BLaER1 treated with 17β-estradiol and CSF1 and Interleukin-3, amounts not matched to agents 10 nM and 100 nM (cell line): ENCODE measurements at regions not wholly inside any gene's neighbourhood (a gene's known extent, or its start where the extent isn't known, plus 50 kb on each side); places are given as distances from the start of the nearest gene placed in this dataset.

Experiments used
- H3K27ac ChIP-seq, 11 experiments: shearing (Covaris generic); formaldehyde crosslinking; 2 replicates each; pipeline ENCODE4 v1.8.1; 2022
- H3K27me3 ChIP-seq, 11 experiments: shearing (Covaris generic); formaldehyde crosslinking; 2 replicates each; pipeline ENCODE4 v1.8.1; 2022
- H3K36me3 ChIP-seq, 11 experiments: shearing (Covaris generic); formaldehyde crosslinking; 2 replicates each; pipeline ENCODE4 v1.8.1; 2022
- H3K4me1 ChIP-seq, 10 experiments: shearing (Covaris generic); formaldehyde crosslinking; 2 replicates each; pipeline ENCODE4 v1.8.1; 2022
- H3K4me2 ChIP-seq, 11 experiments: shearing (Covaris generic); formaldehyde crosslinking; 2 replicates each; pipeline ENCODE4 v1.8.1; 2022
- H3K4me3 ChIP-seq, 10 experiments: shearing (Covaris generic); formaldehyde crosslinking; 2 replicates each; pipeline ENCODE4 v1.8.1; 2022
- H3K9ac ChIP-seq, 11 experiments: shearing (Covaris generic); formaldehyde crosslinking; 2 replicates each; pipeline ENCODE4 v1.8.1; 2022
- H3K9me3 ChIP-seq, 11 experiments: shearing (Covaris generic); formaldehyde crosslinking; replicated peaks in 1 of 11; 2 replicates each; pipeline ENCODE4 v1.8.1; 2022
- H4K20me1 ChIP-seq, 11 experiments: shearing (Covaris generic); formaldehyde crosslinking; 2 replicates each; pipeline ENCODE4 v1.8.1; 2022
- Cebpa-rat ChIP-seq, 11 experiments: shearing (Covaris generic); IDR thresholded peaks; 2 replicates each; pipeline ENCODE4 v1.8.1; 2022

- no peak overlapping the region for H3K4me3 ChIP-seq
- no peaks in the 10 kb centered on the region for H3K27me3 ChIP-seq
- no peaks in the 10 kb centered on the region for H3K9me3 ChIP-seq
- no peaks in the 10 kb centered on the region for H4K20me1 ChIP-seq
- no peaks in the 10 kb centered on the region for H3K36me3 ChIP-seq
- H3K4me2 ChIP-seq = peak overlapping the region in 1 of 11 experiments; percentile 13; a peak in 1 of 22 replicates
- H3K9ac ChIP-seq = no peak overlapping the region
- no peak for TF ChIP-seq Cebpa-rat (IDR thresholded peaks at IDR 0.05)
- H3K4me1 ChIP-seq = peaks cover 0 to 6% (median 0%) of the 10 kb centered on the region in 10 experiments; a peak in 4 of 20 replicates
- H3K27ac ChIP-seq = no peak overlapping the region
Observed at GRCh38 chr2:13574831-13575230, 858.1 kb downstream of the TRIB2 start.

- H3K27me3 ChIP-seq = no peaks in the 10 kb centered on the region
- H3K9ac ChIP-seq = no peak overlapping the region
- H3K36me3 ChIP-seq = no peaks in the 10 kb centered on the region
- no peaks in the 10 kb centered on the region for H4K20me1 ChIP-seq
- H3K4me1 ChIP-seq = peaks cover 0 to 6% (median 0%) of the 10 kb centered on the region in 10 experiments; a peak in 4 of 20 replicates
- H3K4me3 ChIP-seq = no peak overlapping the region
- TF ChIP-seq Cebpa-rat (IDR thresholded peaks at IDR 0.05) = no peak
- no peak overlapping the region for H3K4me2 ChIP-seq
- H3K9me3 ChIP-seq = no peaks in the 10 kb centered on the region
- H3K27ac ChIP-seq = no peak overlapping the region
Observed at GRCh38 chr2:13576406-13577036, 859.8 kb downstream of the TRIB2 start.

- H3K4me2 ChIP-seq = no peak overlapping the region
- no peak overlapping the region for H3K9ac ChIP-seq
- no peak overlapping the region for H3K27ac ChIP-seq
- no peak for TF ChIP-seq Cebpa-rat (IDR thresholded peaks at IDR 0.05)
- no peaks in the 10 kb centered on the region for H3K27me3 ChIP-seq
- no peaks in the 10 kb centered on the region for H3K9me3 ChIP-seq
- H3K4me3 ChIP-seq = no peak overlapping the region
- peaks cover 0 to 6% (median 0%) of the 10 kb centered on the region in 10 experiments; a peak in 4 of 20 replicates for H3K4me1 ChIP-seq
- no peaks in the 10 kb centered on the region for H4K20me1 ChIP-seq
- no peaks in the 10 kb centered on the region for H3K36me3 ChIP-seq
Observed at GRCh38 chr2:13578547-13578946, 861.8 kb downstream of the TRIB2 start.

- Histone ChIP-seq H3K4me3 (no peak overlapping the region), H3K4me1 (no peaks in the 10 kb centered on the region), H3K9me3 (no peaks in the 10 kb centered on the region), H3K9ac (no peak overlapping the region), H3K36me3 (no peaks in the 10 kb centered on the region), H3K27ac (no peak overlapping the region), H3K4me2 (no peak overlapping the region), H3K27me3 (no peaks in the 10 kb centered on the region), H4K20me1 (no peaks in the 10 kb centered on the region)
- TF ChIP-seq Cebpa-rat (IDR thresholded peaks at IDR 0.05) = no peak
Observed at GRCh38 chr2:13581471-13581870, 864.7 kb downstream of the TRIB2 start.

GRCh38 chr2:13583609-13584008, 866.9 kb downstream of the TRIB2 start:
- no peaks in the 10 kb centered on the region for H3K27me3 ChIP-seq
- no peaks in the 10 kb centered on the region for H3K9me3 ChIP-seq
- H3K27ac ChIP-seq = no peak overlapping the region
- TF ChIP-seq Cebpa-rat (IDR thresholded peaks at IDR 0.05) = no peak
- H3K4me2 ChIP-seq = no peak overlapping the region
- H3K4me1 ChIP-seq = no peaks in the 10 kb centered on the region
- no peak overlapping the region for H3K9ac ChIP-seq
- no peak overlapping the region for H3K4me3 ChIP-seq
- H3K36me3 ChIP-seq = no peaks in the 10 kb centered on the region
- no peaks in the 10 kb centered on the region for H4K20me1 ChIP-seq

GRCh38 chr2:13584020-13584419, 867.3 kb downstream of the TRIB2 start:
- Histone ChIP-seq H3K27ac (no peak overlapping the region), H3K9ac (no peak overlapping the region), H3K4me3 (no peak overlapping the region), H3K4me2 (no peak overlapping the region), H3K36me3 (no peaks in the 10 kb centered on the region), H3K4me1 (no peaks in the 10 kb centered on the region), H3K9me3 (no peaks in the 10 kb centered on the region), H3K27me3 (no peaks in the 10 kb centered on the region), H4K20me1 (no peaks in the 10 kb centered on the region)
- no peak for TF ChIP-seq Cebpa-rat (IDR thresholded peaks at IDR 0.05)

- no peak overlapping the region for H3K4me3 ChIP-seq
- no peak overlapping the region for H3K4me2 ChIP-seq
- no peak overlapping the region for H3K27ac ChIP-seq
- no peaks in the 10 kb centered on the region for H3K27me3 ChIP-seq
- no peaks in the 10 kb centered on the region for H3K36me3 ChIP-seq
- no peak for TF ChIP-seq Cebpa-rat (IDR thresholded peaks at IDR 0.05)
- H3K9ac ChIP-seq = no peak overlapping the region
- no peaks in the 10 kb centered on the region for H4K20me1 ChIP-seq
- H3K4me1 ChIP-seq = no peaks in the 10 kb centered on the region
- H3K9me3 ChIP-seq = no peaks in the 10 kb centered on the region
Observed at GRCh38 chr2:13585732-13586131, 869.0 kb downstream of the TRIB2 start.

- no peaks in the 10 kb centered on the region for H3K27me3 ChIP-seq
- H3K27ac ChIP-seq = no peak overlapping the region
- H3K4me3 ChIP-seq = no peak overlapping the region
- H3K9ac ChIP-seq = no peak overlapping the region
- H3K4me2 ChIP-seq = no peak overlapping the region
- H3K36me3 ChIP-seq = no peaks in the 10 kb centered on the region
- no peaks in the 10 kb centered on the region for H4K20me1 ChIP-seq
- TF ChIP-seq Cebpa-rat (IDR thresholded peaks at IDR 0.05) = no peak
- H3K4me1 ChIP-seq = no peaks in the 10 kb centered on the region
- H3K9me3 ChIP-seq = no peaks in the 10 kb centered on the region
Observed at GRCh38 chr2:13596233-13596632, 879.5 kb downstream of the TRIB2 start.

- Histone ChIP-seq H3K4me1 (no peaks in the 10 kb centered on the region), H3K27ac (no peak overlapping the region), H3K4me2 (no peak overlapping the region), H3K36me3 (no peaks in the 10 kb centered on the region), H3K9ac (no peak overlapping the region), H3K27me3 (no peaks in the 10 kb centered on the region), H4K20me1 (no peaks in the 10 kb centered on the region), H3K9me3 (no peaks in the 10 kb centered on the region), H3K4me3 (no peak overlapping the region)
- TF ChIP-seq Cebpa-rat (IDR thresholded peaks at IDR 0.05) = no peak
Observed at GRCh38 chr2:13597176-13597575, 880.4 kb downstream of the TRIB2 start.

GRCh38 chr2:13601506-13601905, 884.8 kb downstream of the TRIB2 start:
- Histone ChIP-seq H4K20me1 (no peaks in the 10 kb centered on the region), H3K4me2 (no peak overlapping the region), H3K4me1 (peaks cover 0 to 25% (median 14%) of the 10 kb centered on the region in 10 experiments; a peak in 15 of 20 replicates), H3K27me3 (no peaks in the 10 kb centered on the region), H3K4me3 (no peak overlapping the region), H3K27ac (no peak overlapping the region), H3K36me3 (no peaks in the 10 kb centered on the region), H3K9ac (no peak overlapping the region), H3K9me3 (no peaks in the 10 kb centered on the region)
- no peak for TF ChIP-seq Cebpa-rat (IDR thresholded peaks at IDR 0.05)
